MV-4-11 (cell line): ENCODE measurements at regions not wholly inside any gene's neighbourhood (a gene's known extent, or its start where the extent isn't known, plus 50 kb on each side); places are given as distances from the start of the nearest gene placed in this dataset.
A peak's percentile ranks its signal among the peaks of the same experiment; 100 is the strongest.
"Not testable (repeated sequence)": the region's sequence is repeated elsewhere in the genome, so short reads cannot be mapped to it uniquely, and the experiment has no call there.

ENCODE experiments used
- DNase-seq: peaks from one replicate; lab custom pipeline; 2025; lab: John Stamatoyannopoulos, UW

- DNase-seq = no peak
Measured at GRCh38 chr2:124967325-124967724, 942.2 kb downstream of the CNTNAP5 start.

- DNase-seq = no peak
Measured at GRCh38 chr2:124970030-124970429, 944.9 kb downstream of the CNTNAP5 start.

- no peak for DNase-seq
Measured at GRCh38 chr2:124973396-124973795, 948.3 kb downstream of the CNTNAP5 start.

- DNase-seq = no peak
Measured at GRCh38 chr2:124975224-124975623, 950.1 kb downstream of the CNTNAP5 start.

GRCh38 chr2:124975648-124976047 lies 950.6 kb downstream of the CNTNAP5 start:
- no peak for DNase-seq

- DNase-seq = no peak
Measured at GRCh38 chr2:124978597-124978996, 953.5 kb downstream of the CNTNAP5 start.

GRCh38 chr2:124983595-124983994 lies 958.5 kb downstream of the CNTNAP5 start:
- DNase-seq = peak; percentile 48

- peak; percentile 99 for DNase-seq
Measured at GRCh38 chr2:124985270-124985669, 960.2 kb downstream of the CNTNAP5 start.

- no peak for DNase-seq
Measured at GRCh38 chr2:124986136-124986535, 961.0 kb downstream of the CNTNAP5 start.

GRCh38 chr2:124986870-124987269 lies 961.8 kb downstream of the CNTNAP5 start:
- not testable (repeated sequence) for DNase-seq

- DNase-seq = not testable (repeated sequence)
Measured at GRCh38 chr2:124987436-124987835, 962.3 kb downstream of the CNTNAP5 start.

- DNase-seq = no peak
Measured at GRCh38 chr2:124988111-124988510, 963.0 kb downstream of the CNTNAP5 start.

- peak; percentile 14 for DNase-seq
Measured at GRCh38 chr2:124988794-124989193, 963.7 kb downstream of the CNTNAP5 start.

- no peak for DNase-seq
Measured at GRCh38 chr2:124993809-124994208, 968.7 kb downstream of the CNTNAP5 start.

- no peak for DNase-seq
Measured at GRCh38 chr2:124995185-124995912, 970.3 kb downstream of the CNTNAP5 start.

- DNase-seq = no peak
Measured at GRCh38 chr2:124996406-124996805, 971.3 kb downstream of the CNTNAP5 start.

GRCh38 chr2:124999906-125000305 lies 974.8 kb downstream of the CNTNAP5 start:
- DNase-seq = no peak

- no peak for DNase-seq
Measured at GRCh38 chr2:125004106-125004800, 979.2 kb downstream of the CNTNAP5 start.

GRCh38 chr2:125006676-125007075 lies 981.6 kb downstream of the CNTNAP5 start:
- DNase-seq = no peak

GRCh38 chr2:125028721-125029120 lies 1003.6 kb downstream of the CNTNAP5 start:
- not testable (repeated sequence) for DNase-seq

- DNase-seq = no peak
Measured at GRCh38 chr2:125033871-125034270, 1008.8 kb downstream of the CNTNAP5 start.

GRCh38 chr2:125037135-125037653 lies 1012.1 kb downstream of the CNTNAP5 start:
- no peak for DNase-seq

- DNase-seq = no peak
Measured at GRCh38 chr2:125041846-125042245, 1016.8 kb downstream of the CNTNAP5 start.
